ENCODE measurements at regions not wholly inside any gene's neighbourhood (a gene's known extent, or its start where the extent isn't known, plus 50 kb on each side); places are given as distances from the start of the nearest gene placed in this dataset.
A peak's percentile ranks its signal among the peaks of the same experiment; 100 is the strongest.

DNA sequence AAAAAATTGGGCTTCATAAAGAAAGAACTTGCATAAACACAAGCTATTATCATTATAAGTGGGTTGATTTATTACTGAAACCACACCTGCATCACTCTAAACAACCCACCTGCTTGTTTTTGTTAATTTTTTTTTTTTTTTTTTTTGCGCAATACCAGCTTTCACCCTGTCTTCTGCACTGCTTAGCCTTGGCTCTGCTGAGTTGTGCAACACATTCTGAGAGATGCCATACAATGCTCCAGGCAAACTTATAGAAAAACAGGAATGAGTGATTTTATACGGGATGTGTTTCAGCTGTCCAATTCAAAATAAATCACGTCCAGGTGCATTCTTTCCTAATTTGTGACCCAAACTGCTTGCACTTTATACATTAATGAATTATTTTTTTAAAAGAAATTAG is 923.6 kb downstream of the GATA3 start:
- no peak for DNase-seq (ENCODE audit: low spot score)

DNA sequence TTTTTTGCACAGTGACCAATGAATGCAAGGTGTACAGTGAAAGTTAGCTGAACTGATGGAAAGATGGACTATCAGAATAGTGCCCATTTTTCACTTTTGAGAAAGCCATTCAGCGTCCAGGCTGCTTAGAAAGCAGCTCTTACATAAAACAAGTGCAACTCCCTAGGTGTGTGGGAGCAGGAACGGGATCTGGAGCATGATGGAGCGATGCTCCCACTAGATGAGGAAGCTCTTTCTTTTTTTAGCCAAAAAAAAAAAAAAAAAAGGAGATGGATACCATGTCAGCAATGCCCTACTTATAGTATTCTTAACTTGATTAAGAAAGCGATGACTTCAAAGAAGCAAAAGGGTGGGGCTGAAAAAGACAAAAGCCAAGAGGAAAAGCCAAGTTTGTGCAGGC is 925.5 kb downstream of the GATA3 start:
- no peak for DNase-seq (ENCODE audit: low spot score)

DNA sequence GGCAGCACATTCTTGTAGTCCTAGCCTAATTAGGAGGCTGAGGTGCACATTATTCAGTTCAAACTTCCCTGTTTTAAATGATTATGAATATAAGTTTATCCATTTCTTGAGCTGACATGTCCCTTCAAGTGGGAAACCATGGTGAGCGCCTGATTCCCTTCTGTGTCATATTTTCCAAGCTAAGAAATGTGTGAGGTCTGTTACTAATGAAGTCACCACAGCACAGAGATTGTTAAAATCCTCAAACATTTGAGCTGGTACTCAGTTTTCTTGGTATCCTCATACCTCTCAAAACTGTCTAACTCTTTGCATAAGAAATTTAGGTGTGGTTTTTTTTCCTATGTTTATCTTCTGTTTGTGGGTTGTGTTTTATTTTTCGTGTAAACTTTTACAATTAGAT is 926.8 kb downstream of the GATA3 start:
- no peak for DNase-seq (ENCODE audit: low spot score)

DNA sequence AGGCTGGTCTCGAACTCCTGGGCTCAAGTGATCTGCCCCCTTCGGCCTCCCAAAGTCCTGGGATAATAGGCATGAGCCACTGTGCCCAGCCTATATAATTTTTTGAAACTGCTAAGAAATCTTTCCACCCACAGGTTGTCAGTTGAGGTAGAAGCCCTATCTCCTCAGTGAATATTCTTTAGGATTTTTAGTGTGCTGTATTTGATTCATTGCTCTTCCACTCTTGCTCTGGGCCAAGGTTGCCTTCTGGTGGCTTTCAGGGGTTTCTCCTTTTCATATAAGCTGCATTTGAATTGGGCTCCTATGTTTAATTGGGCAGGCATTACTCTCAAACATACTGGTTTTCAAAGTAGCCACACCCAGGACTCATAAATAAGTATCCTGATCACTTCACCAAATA is 931.2 kb downstream of the GATA3 start:
- DNase-seq (ENCODE audit: low spot score), result no peak

DNA sequence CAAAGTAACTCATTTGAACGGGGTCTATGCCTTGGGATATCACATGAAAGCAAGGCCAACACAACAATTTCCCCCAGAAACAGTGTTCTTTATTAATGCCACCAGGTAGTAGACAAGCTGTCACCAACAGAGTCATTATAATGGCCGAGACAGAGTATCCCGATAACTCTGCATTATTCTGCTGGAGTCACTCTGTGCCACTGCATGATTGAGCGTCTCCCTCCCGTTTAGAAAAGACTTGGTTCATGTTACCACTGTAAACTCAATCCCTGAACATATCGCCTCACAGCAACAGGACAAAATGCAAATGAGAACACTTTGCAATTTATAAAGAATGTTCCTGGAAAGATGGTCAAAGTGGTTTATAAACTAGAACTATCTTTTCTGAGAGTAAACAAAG is 932.5 kb downstream of the GATA3 start:
- no peak for DNase-seq (ENCODE audit: low spot score)

DNA sequence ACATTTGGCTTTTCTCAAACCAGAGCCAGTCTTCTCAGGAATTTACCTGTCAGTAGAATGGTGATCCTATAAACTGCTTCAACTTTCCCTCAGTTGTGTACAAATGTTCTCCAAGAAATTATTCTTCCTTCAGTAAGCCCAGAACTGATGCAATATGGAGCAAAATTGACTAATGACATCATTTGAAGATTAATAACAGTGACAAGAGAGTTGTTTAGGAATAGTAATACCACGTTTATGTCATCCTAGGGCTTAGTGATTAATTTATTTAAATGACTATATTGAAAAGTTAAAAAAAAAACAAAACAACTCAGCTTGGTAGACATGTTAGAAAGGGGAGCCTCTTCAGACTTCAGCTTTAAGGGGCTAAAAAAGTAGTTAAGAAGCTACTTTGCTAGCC is 933.2 kb downstream of the GATA3 start:
- DNase-seq (ENCODE audit: low spot score), result no peak

DNA sequence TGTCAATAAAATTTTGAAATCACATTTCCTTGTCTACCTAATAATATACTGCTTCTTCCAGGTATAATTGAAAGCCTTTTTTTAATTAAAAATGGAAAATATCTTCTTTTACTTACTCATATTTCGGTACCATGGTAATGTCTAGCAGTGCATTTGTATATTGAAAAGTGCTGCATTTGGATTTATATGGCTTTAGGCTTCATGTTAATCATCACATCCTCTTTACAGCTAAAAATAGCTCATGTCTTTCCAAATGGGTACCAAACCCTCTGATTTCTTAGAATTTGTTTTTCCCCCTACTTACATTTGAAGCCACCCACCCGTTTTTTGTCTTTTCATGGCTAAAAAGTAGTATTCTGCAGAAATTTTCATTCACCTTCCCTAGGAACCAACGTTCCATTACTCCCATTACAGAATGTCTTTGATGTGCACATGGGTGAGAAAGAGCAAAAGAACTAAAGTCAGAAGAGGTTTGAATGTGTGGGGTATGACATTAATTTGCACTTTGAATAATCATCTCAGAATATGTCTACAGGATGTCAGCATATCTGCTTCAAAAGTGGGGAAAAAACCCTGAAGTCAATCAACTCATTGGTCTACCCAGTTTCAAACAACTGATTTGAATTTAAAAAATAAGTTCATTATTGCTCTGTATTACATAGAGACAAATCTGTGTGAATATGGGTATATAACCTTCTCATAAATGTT is 935.9 kb downstream of the GATA3 start:
- no peak for DNase-seq (ENCODE audit: low spot score)

DNA sequence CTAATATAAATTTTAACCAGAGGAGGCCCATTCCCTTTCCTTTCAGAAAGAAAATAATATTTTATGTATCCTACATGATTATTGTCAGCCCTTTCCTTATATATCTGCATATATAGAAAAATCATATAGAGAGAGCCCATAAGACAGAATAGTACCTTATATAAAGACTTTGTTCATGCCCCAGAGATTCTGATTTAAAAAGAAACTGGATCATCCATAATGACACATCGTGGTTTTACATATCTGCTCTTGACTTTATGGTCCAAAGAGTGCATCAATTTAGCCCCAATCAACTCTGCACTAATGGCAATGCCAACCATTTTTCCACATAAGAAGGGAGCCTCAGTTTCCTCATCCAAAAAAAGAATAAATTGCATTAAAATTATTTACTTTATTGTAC is 937.5 kb downstream of the GATA3 start:
- DNase-seq (ENCODE audit: low spot score), result no peak

DNA sequence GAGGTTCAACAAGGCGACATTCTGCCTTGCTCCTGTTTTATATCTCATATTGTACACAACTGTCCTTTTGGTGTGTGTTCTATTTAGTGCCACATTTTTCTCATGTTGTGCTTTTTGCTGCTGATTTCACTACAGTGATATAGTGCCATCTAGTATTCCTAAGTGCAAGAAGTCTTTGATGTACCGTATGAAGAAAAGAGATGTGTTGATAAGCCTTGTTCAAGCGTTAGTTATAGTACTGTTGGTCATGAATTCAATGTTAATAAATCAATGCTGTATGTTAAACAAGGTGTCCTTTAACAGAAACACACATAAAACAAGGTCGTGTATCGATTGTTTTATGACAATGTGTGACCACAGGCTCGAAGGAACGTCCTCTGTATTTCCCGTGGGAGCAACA is 939.4 kb downstream of the GATA3 start:
- no peak for DNase-seq (ENCODE audit: low spot score)

DNA sequence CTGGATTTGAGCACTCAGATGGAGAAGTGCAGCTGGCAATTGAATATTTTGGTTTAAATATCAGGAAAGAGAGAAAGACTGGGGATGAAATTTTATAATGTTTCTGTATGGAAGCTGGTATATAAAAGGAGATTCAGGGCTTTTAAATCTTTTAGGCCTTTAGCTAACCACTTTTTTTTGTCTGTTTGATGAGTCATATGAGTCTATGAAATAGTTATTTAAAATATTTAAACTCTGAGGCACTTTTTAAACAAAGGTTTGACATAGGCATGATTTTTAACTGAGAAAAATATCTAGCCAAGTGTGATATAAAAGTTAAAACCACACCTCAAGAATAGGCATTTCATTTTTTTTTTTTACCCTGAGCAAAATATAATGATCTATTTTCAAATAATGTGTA is 944.3 kb downstream of the GATA3 start:
- DNase-seq (ENCODE audit: low spot score), result no peak

DNA sequence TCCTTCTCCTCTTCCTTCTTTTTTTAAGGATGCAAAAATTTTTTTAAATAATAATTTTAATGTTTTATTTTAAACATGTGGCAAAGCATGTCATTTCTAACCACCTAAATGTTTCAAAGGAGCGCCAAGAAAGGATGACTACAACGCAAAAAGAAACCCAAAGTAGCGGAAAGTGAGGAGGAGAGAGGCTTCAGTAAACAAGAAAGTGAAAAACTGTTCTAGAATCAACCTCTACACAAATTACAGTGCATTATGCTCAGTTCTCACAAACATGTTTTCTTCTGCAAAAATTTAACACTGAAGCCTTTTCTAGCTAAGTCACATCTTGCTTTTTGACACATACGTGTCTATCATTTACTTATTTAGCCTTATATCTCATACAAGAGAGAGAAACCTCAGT is 948.6 kb downstream of the GATA3 start:
- DNase-seq (ENCODE audit: low spot score), result no peak

DNA sequence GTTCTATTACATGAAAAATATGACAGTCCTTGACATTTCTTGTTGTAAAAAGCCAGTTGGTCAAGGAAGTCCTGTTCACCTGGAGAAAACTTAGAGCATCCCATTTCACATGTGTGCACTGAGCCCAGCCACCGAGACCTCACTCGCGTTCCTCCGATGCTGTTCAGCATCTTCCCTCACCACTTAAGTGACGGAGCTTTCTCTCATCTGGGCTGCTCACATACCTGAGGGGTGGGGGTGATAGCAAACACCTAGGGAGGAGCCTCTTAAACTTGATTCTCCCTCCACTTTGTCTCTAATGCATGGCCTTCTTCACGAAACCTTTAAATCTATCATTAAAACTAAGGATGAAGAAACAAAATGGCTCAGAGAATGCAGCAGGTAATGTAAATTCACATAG is 950.2 kb downstream of the GATA3 start:
- DNase-seq (ENCODE audit: low spot score), result no peak

DNA sequence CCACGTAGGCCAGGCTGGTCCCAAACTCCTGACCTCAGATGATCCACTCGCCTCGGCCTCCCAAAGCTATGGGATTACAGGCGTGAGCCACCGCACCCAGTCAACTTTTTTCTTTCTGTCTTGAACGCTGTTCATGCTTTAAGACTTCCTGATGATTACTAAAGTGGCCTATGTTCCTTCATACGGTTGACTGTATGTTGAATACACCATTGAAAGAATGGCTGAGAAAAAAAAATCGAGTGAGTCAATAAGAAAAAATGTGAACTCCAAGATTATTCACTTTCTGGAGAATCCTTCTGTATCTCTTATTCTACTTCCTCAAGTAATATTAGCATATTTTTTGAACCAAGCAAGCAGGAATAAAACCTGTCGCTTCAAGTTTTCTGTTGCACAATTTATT is 955.0 kb downstream of the GATA3 start:
- no peak for DNase-seq (ENCODE audit: low spot score)

DNA sequence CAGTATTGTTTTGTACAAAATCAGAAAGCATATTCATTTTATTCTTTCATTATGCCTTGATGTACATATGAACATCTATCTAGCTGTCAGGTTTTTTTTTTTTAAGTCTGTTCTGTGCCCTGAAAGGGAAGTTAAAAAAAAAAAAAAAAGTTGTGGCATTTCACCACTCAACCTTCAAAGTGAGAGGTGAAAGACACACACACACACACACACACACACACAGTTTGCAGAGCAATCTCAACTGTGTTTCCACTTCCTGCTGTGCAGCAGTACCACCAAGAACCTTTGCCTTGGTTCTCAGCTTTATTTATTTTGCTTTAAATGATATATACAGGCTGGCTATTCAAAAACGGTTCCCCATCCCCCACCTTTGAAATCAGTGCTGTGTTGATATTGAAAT is 955.6 kb downstream of the GATA3 start:
- peak; percentile 60 for DNase-seq (ENCODE audit: low spot score)

DNA sequence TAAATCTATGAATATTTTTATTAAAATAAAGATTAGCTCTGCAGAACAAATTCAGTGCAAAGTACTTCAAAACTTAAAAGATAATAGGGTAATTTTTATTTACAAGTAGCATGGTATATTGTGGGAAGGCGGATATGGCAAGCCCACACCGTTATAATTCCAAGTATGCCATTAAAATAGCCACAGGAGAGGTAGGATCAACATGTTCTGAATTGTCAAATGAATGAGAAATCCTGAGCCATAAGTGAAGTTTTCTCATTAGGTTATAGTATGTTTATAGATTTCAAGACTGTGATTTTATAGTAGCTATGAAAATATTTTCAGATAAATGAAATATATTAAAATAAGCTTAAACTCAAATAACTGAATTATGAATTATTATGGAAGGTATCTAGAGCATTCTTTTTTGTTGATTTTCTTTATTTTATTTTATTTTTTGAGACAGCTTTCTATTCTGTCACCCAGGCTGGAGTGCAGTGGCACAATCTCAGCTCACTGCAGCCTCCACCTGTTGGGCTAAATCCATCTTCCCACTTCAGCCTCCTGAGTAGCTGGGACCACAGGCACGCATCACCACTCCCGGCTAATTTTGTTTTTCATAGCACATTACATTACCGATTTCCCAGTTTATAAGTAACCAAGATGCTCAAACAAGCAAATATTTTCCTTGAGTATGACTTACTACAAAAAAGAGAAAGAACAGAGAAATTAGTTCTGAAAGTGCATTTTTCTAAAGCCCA is 956.6 kb downstream of the GATA3 start:
- DNase-seq (ENCODE audit: low spot score), result no peak

DNA sequence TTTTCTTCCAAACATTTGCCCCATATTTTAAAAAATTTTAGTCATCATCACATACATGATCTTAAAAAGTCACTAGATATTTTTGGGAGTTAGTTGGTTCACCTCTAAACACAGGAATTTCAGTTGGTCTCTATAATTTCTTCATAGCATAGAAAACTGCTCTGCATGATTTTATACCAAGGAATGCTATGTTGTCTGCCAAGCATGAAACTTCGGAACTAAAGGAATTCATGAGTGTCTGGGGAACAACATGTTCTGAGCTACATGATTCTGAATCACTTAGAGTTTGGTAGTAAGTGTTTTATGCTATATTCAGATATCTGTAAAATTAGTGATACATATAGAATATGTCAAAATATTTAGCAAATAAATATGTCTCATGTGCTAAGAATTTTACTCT is 957.8 kb downstream of the GATA3 start:
- no peak for DNase-seq (ENCODE audit: low spot score)

DNA sequence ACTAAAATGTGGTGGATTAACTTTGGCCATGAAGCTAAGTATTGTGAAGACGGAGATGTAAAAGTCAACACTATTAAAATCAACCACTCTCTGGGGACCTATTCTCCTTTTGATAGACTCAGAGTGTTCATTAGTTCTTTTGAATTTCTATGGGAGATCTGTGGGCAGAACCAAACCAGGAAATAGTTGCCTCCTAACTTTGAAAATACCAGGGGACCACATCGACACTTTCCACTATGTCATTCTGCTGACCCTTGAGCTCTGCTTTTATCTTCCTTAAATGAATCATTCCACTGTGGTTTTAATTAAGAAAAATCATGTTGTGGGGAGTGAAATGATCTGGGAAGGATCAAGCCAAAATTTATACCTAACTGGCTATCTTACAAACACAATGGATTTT is 960.5 kb downstream of the GATA3 start:
- no peak for DNase-seq (ENCODE audit: low spot score)

DNA sequence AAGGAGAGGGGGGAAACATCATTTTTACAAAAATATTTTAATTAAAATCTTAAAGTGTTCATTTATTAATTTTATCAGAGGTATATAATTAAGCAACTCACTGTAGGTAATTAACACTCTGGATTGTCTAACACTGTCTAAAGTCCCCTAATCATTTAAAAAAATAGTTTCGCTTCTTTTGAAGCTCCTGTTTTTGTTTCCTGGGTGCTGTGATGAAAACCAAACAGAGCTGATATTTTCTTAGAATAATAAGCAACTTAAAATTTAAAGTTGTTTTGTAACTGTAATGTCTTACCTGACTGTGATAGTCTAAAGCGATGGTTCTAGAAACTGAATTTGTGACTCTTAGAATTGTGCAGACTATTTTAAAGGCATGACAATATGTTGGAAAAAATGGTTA is 961.0 kb downstream of the GATA3 start:
- DNase-seq (ENCODE audit: low spot score), result no peak

DNA sequence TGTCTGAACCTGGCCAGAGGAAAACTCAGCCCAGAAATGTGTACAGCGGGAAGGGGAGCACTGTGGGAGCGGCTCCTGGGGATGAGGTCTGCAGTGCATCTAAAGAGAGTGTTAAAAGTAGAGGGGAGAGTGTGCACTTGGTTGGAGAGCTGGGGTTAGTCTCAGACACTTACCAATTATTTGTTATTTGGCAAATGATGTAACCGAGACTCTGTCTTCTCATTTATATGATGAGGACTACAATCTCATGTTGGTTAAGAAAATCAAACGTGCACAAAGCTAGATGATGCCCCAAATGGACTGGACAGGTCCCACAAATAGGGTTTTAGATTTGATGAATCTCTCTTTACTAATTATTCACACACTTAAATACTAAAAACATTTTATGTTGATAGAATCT is 962.4 kb downstream of the GATA3 start:
- DNase-seq (ENCODE audit: low spot score), result no peak

DNA sequence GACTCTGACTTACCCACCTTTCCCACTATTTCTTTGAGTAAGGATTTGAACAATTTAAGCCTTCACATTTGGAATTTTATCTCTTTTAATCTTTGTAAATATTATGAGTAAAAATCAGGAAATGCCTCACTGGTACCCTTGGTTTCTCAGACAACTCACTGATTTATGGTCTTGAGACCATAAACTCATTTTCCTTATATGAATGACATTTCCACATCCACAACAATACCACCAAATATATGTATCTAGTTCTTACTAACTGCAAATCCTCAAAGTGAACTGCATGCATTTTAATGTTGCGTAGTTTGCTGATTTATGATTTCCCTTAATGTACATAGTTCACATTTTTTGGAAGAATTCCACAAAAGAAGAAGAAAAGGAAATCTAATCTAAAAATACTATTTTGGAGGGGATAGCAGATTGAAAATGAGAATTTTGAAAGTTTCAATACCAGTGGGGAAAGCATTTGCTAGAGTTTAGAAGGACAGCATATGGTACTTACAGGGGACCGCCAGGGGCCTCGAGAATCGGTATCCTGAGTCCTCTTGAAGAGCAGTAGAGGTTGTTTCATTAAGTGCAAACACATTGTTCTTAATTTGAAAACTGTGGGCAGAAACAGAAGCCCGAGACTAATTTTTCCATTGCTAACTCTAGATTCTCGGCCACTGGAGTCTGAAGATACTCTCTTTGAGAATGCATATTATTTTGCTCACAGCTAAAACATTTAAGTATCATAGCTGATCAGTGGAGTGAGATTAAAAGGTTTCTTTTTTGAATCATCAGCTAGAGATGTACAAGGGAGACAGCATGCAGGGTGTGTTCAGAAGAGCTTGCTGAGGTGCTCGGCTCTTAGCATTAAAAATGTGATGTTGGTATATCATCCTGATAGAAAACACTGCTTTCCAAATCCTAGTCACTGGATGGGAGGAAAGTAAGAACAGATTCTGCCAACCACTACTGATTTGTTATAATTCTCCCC is 964.0 kb downstream of the GATA3 start:
- DNase-seq (ENCODE audit: low spot score), result no peak

DNA sequence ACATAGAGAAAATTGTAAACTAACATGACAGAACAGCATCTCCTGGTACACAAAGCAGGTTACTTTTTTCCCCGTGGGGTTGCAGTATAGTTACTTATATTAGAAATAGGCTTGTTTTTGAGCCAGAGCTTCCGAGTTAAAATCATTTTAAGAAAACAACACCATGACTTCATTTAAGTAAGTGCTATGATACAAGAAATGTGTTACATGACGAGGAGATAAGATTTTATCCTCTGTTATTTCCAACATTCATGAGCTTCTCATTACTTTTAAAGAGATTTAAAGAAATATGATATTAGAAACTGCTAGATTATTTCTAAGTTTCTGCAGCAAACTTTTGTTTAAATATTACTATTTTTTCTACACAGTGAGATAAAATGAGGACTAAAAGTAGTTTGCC is 968.7 kb downstream of the GATA3 start:
- DNase-seq (ENCODE audit: low spot score), result no peak

DNA sequence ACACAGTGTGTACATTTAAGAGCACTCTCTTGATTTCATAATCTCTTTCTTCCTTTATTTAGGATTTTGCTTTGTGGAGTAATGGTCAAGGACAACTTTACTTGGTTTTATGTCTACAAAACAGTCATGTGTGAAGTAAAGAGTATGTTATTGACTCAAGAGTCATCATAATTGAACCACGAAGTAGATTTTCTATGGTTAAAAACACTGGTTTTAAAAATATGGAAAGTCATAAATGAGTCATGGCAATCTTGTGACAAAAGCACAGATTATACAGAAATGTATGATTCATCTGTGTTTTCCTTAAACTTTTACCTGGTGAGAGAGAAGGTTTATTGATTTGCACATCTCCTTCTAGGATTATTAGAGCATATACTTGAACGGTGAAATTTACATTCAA is 969.7 kb downstream of the GATA3 start:
- DNase-seq (ENCODE audit: low spot score), result peak; percentile 66

DNA sequence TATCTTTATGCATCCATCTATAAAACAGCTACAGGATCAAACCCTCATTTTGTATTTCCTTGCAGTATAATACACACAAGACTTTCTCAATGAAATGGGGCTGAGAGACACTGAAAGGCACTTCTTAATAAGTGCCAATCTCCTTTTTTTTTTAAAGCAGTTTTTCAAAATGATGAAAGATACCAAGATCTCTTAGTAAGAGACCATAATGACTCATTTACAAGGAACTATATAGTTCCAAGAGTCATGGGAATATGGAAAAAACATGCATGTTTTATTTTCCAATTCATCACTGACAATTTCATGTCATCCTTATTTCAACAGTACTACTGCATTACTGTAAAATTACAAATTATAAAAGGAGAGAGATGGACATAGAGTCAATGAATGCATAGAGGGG is 973.7 kb downstream of the GATA3 start:
- no peak for DNase-seq (ENCODE audit: low spot score)

Measured in activated CD4-positive, alpha-beta T cell treated with anti-CD3 and anti-CD28 coated beads, Interleukin-2, Interleukin-4, amounts not matched to agents 100 ng/mL and 50 ng/mL, durations not matched to agents 16 hours and 8 hours (primary cell).